Right lobe of liver (tissue), 4 donors: ENCODE measurements at regions not wholly inside any gene's neighbourhood (a gene's known extent, or its start where the extent isn't known, plus 50 kb on each side); places are given as distances from the start of the nearest gene placed in this dataset.

ENCODE experiments used
- CTCF ChIP-seq, 4 donors: fragments of 200-600 bp in 3 of 4; fragments of 450-650 bp in 1 of 4; IDR thresholded peaks; one replicate each; pipeline versions ENCODE4 v1.5.1 to v1.8.0; 2016 to 2022; ENCODE audit warnings: antibody characterized with exemption in 4 of 4, mild to moderate bottlenecking in 2 of 4
- POLR2A ChIP-seq: fragments of 450-650 bp; IDR thresholded peaks from one replicate; pipeline ENCODE4 v1.6.1; 2017; ENCODE audit warnings: antibody characterized with exemption, mild to moderate bottlenecking
- donor health status: DM: no; HTN: no; CAD: no.
- donor health status: DM: no; HTN: no; CAD: no.
- donor health status: DM: no; HTN: yes; CAD: no.

GRCh38 chr1:209086486-209087192, 496.9 kb upstream of the CAMK1G start:
- TF ChIP-seq CTCF (IDR thresholded peaks at IDR 0.05) (no peak), POLR2A (no peak)
